ENCODE measurements at regions not wholly inside any gene's neighbourhood (a gene's known extent, or its start where the extent isn't known, plus 50 kb on each side); places are given as distances from the start of the nearest gene placed in this dataset.

DNA sequence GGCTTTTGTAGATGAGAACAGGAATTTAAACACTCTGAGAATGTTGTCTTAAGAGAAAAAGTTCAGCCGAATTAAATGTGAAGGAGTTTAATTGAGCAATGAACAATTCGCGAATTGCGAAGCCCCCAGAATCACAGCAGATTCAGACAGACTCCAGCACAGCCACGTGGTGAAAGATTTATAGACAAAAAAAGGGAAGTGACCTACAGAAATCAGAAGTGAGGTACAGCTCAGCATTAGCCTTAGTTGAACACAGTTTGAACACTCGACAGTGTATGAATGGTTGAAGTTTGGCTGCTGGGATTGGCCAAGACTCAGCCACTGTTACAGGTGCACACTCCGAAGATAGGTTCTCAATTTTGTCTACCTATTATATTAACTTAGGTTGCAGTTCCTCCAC, 264.0 kb upstream of the CHST9 start:
- Mint-ChIP-seq H3K27me3 (peaks cover 8% of the 10 kb centered on the region), H3K4me3 (ENCODE audit: low read depth) (no peak overlapping the region), H3K4me1 (ENCODE audit: low read depth) (peaks cover 2% of the 10 kb centered on the region), H3K9me3 (ENCODE audit: low read depth) (peaks cover 10% of the 10 kb centered on the region), H3K27ac (no peak overlapping the region), H3K36me3 (ENCODE audit: insufficient read depth) (no peaks in the 10 kb centered on the region)
- TF ChIP-seq, protein P1, sequence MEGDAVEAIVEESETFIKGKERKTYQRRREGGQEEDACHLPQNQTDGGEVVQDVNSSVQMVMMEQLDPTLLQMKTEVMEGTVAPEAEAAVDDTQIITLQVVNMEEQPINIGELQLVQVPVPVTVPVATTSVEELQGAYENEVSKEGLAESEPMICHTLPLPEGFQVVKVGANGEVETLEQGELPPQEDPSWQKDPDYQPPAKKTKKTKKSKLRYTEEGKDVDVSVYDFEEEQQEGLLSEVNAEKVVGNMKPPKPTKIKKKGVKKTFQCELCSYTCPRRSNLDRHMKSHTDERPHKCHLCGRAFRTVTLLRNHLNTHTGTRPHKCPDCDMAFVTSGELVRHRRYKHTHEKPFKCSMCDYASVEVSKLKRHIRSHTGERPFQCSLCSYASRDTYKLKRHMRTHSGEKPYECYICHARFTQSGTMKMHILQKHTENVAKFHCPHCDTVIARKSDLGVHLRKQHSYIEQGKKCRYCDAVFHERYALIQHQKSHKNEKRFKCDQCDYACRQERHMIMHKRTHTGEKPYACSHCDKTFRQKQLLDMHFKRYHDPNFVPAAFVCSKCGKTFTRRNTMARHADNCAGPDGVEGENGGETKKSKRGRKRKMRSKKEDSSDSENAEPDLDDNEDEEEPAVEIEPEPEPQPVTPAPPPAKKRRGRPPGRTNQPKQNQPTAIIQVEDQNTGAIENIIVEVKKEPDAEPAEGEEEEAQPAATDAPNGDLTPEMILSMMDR (IDR thresholded peaks at IDR 0.05; ENCODE audit: unreplicated experiment): no peak
- no peak for DNase-seq (ENCODE audit: low spot score, unreplicated experiment)

DNA sequence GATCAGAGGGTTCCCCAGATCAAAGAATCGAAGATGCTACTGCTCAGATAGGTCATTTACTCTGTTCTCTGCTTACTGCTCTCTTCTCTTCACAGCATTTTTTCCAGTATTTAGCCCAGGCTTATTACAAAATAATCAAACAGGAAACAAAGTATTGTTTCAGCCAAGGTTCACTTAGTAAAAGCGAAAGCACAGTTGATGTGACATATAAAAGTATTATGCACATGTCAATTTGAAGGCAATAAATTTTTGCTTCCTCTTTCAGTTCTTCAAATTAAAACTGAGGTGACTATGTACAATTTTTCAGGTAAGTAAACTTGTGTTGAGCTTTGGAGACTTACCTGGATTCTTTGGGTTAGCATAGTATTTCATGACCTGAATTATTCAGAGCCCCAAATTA, 262.8 kb upstream of the CHST9 start:
- Mint-ChIP-seq H3K27me3 (peaks cover 8% of the 10 kb centered on the region), H3K4me3 (ENCODE audit: low read depth) (no peak overlapping the region), H3K4me1 (ENCODE audit: low read depth) (peaks cover 2% of the 10 kb centered on the region), H3K36me3 (ENCODE audit: insufficient read depth) (no peaks in the 10 kb centered on the region), H3K9me3 (ENCODE audit: low read depth) (peaks cover 10% of the 10 kb centered on the region), H3K27ac (no peak overlapping the region)
- no peak for DNase-seq (ENCODE audit: low spot score, unreplicated experiment)
- TF ChIP-seq, protein P1 (IDR thresholded peaks at IDR 0.05; ENCODE audit: unreplicated experiment): no peak

DNA sequence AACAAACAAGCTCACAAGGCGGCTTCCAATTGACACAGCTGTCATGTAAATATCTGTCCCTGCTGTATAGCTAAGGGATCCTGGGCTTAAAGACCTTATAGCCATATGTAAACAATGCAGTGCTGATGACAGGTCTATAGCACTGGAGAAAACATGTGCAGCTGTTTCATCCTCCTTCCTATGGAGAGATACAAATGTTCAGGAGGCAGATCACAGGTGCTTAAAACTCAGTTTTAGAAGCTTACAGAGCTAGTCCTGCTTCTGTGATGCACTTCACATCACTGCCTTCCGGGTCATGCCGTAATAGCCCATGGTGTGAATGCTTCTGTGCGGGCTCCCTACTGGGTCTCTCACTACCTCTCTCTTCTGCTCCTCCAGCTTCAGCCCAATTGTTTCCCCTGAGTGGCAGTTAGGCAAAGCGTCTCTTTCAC, 262.4 kb upstream of the CHST9 start:
- Mint-ChIP-seq H3K9me3 (ENCODE audit: low read depth) (peaks cover 10% of the 10 kb centered on the region), H3K36me3 (ENCODE audit: insufficient read depth) (no peaks in the 10 kb centered on the region), H3K27ac (peak overlapping the region; percentile 26), H3K27me3 (peaks cover 8% of the 10 kb centered on the region), H3K4me3 (ENCODE audit: low read depth) (no peak overlapping the region), H3K4me1 (ENCODE audit: low read depth) (peaks cover 2% of the 10 kb centered on the region)
- TF ChIP-seq, protein P1 (IDR thresholded peaks at IDR 0.05; ENCODE audit: unreplicated experiment): no peak
- DNase-seq (ENCODE audit: low spot score, unreplicated experiment): no peak

DNA sequence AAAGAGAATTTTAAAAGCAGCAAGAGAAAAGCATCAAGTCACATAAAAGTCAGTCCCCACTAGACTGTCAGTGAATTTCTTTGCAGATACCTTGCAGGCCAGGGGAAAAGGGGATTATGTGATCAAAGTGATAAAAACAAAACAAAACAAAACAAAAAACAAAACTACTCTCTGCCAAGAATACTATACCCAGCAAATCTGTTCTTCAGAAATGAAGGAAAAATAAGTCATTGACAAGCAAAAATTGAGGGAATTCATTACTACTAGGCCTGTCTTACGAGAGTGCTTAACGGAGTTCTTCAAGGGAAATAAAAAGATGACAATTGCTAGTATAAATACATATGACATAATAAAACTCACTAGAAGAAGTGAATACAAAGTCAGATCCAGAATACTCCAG, 245.5 kb upstream of the CHST9 start:
- peaks cover 12% of the 10 kb centered on the region for H3K4me1 Mint-ChIP-seq (ENCODE audit: low read depth)
- TF ChIP-seq, protein P1 (IDR thresholded peaks at IDR 0.05; ENCODE audit: unreplicated experiment): no peak
- H3K36me3 Mint-ChIP-seq (ENCODE audit: insufficient read depth): no peaks in the 10 kb centered on the region
- DNase-seq (ENCODE audit: low spot score, unreplicated experiment): no peak
- H3K27ac Mint-ChIP-seq: no peak overlapping the region
- H3K27me3 Mint-ChIP-seq: peaks cover 17% of the 10 kb centered on the region
- no peak overlapping the region for H3K4me3 Mint-ChIP-seq (ENCODE audit: low read depth)
- H3K9me3 Mint-ChIP-seq (ENCODE audit: low read depth): peaks cover 8% of the 10 kb centered on the region

DNA sequence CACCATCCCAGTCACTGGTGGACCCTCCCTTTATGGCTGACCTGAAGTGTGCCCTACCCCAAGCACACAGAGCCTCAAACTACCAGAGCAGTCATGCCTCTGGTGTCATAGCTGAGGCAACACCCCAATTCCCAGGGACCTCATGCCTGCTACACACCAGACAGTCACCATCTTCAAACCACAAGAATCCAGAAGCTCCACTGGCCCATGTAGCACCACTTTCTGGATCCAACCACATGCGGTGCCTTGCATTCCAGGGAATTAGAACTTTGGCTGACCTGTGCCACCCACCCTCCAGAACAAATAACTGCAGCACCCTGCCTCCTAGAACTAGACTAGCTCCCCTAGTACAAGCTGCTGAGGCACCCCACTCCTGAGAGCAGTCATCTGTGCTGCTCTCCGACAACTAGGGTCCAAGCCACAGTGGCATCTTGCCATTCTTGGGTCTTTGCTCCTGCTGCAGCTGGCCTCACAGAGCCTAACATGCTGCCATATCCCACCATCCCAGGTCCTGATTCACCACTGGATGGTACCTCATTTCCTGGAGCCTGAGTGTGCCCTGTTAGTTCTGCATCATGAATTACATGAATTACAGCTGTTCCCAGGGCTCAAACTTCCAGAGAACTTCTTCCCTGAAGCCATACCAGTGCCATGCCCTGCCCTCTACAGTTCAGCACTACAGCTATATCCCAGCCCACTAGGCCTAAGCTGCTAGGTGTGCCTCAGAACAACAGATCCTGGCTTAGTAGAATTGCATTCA, 243.8 kb upstream of the CHST9 start:
- Mint-ChIP-seq H3K27me3 (peaks cover 13% of the 10 kb centered on the region), H3K4me1 (ENCODE audit: low read depth) (peaks cover 13% of the 10 kb centered on the region), H3K36me3 (ENCODE audit: insufficient read depth) (no peaks in the 10 kb centered on the region), H3K9me3 (ENCODE audit: low read depth) (peaks cover 8% of the 10 kb centered on the region), H3K4me3 (ENCODE audit: low read depth) (no peak overlapping the region), H3K27ac (no peak overlapping the region)
- TF ChIP-seq, protein P1 (IDR thresholded peaks at IDR 0.05; ENCODE audit: unreplicated experiment): no peak
- no peak for DNase-seq (ENCODE audit: low spot score, unreplicated experiment)
